ENCODE measurements at regions not wholly inside any gene's neighbourhood (a gene's known extent, or its start where the extent isn't known, plus 50 kb on each side); places are given as distances from the start of the nearest gene placed in this dataset.

GRCh38 chr4:4808086-4808485 is 51.4 kb upstream of the MSX1 start:
- TF ChIP-seq, protein P1, sequence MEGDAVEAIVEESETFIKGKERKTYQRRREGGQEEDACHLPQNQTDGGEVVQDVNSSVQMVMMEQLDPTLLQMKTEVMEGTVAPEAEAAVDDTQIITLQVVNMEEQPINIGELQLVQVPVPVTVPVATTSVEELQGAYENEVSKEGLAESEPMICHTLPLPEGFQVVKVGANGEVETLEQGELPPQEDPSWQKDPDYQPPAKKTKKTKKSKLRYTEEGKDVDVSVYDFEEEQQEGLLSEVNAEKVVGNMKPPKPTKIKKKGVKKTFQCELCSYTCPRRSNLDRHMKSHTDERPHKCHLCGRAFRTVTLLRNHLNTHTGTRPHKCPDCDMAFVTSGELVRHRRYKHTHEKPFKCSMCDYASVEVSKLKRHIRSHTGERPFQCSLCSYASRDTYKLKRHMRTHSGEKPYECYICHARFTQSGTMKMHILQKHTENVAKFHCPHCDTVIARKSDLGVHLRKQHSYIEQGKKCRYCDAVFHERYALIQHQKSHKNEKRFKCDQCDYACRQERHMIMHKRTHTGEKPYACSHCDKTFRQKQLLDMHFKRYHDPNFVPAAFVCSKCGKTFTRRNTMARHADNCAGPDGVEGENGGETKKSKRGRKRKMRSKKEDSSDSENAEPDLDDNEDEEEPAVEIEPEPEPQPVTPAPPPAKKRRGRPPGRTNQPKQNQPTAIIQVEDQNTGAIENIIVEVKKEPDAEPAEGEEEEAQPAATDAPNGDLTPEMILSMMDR (optimal IDR thresholded peaks at IDR 0.05 in 1 of 3, IDR thresholded peaks at IDR 0.05 in 1 of 3, conservative IDR thresholded peaks at IDR 0.05 in 1 of 3; ENCODE audit: extremely low read depth in 1 of 3, insufficient read depth in 2 of 3, low read length in 3 of 3), result no peak
- TF ChIP-seq EZH2 (IDR thresholded peaks at IDR 0.05; ENCODE audit: low read length), result no peak
